Neural progenitor cell (in vitro differentiated cells): ENCODE measurements at regions not wholly inside any gene's neighbourhood (a gene's known extent, or its start where the extent isn't known, plus 50 kb on each side); places are given as distances from the start of the nearest gene placed in this dataset.

Experiments used
- CTCF ChIP-seq: fragments of 200-600 bp; sonication (generic); IDR thresholded peaks from 2 replicates; pipeline ENCODE4 v1.5.1; 2017; ENCODE audit warnings: antibody characterized with exemption, mild to moderate bottlenecking
- EZH2 ChIP-seq: fragments of 200-600 bp; sonication (generic); IDR thresholded peaks from 2 replicates; pipeline ENCODE4 v1.6.1; 2017; ENCODE audit warnings: antibody characterized with exemption, mild to moderate bottlenecking, moderate library complexity
- EZH2phosphoT487 ChIP-seq: fragments of 200-600 bp; sonication (generic); IDR thresholded peaks from 2 replicates; pipeline ENCODE4 v1.6.1; 2017; ENCODE audit warnings: antibody characterized with exemption

- TF ChIP-seq CTCF (no peak), EZH2 (no peak), EZH2phosphoT487 (no peak)
Observed at GRCh38 chr2:234649951-234650350, 153.1 kb upstream of the ARL4C start.
